AG20443 (cell line): ENCODE measurements at regions not wholly inside any gene's neighbourhood (a gene's known extent, or its start where the extent isn't known, plus 50 kb on each side); places are given as distances from the start of the nearest gene placed in this dataset.

ENCODE experiments used
- DNase-seq: peaks from one replicate; pipeline ENCODE4 v3.0.0; 2012; ENCODE audit warnings: low spot score, mixed read lengths

GRCh38 chr11:64501500-64502427 lies 54.0 kb upstream of the SLC22A11 start:
- no peak for DNase-seq

- no peak for DNase-seq
Measured at GRCh38 chr11:64502634-64503033, 53.1 kb upstream of the SLC22A11 start.

DNA sequence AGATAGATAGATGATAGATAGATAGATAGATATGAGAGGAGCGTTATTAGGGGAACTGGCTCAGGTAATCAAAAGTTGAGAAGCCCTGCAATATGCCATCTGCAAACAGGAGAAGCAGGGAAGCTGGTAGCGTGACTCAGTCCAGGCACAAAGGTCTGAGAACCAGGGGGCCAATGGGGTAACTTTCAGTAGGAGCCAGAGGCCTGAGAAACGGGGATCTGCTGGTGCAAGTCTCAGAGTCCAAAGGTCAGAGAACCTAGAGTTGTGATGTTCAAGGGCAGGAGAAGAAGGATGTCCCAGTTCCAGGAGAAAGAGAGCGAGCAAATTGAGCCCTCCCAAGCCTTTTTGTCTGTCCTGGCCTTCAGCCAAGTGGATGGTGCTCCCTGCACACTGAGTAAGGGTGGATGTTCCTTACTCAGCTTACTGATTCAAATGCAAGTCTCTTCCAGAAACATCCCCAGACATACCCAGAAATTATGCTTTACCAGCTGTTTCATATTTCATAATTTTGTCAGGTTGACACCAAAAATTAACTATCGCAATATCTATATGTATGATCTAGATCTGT lies 52.5 kb upstream of the SLC22A11 start:
- no peak for DNase-seq

DNA sequence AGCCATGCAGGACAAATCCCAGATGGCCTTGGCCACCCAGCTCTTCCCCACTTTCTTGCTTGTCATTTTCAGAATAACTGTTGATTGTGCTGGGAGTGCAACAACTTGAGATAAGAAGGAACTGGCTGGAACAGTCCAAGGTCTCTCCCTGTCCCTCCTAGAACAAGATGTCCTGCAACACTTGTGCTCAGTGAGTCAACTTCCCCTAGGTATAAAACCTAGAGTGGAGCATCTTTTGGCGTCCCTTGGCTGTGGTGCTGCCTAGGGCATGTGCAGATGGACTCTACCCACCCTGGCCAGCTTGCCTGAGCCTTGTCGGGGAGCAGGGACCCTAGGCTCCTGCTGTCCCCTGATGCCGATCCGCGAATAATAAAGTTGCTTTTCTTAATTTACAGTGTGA lies 50.7 kb upstream of the SLC22A11 start:
- no peak for DNase-seq
